AG09319 (cell line): ENCODE measurements at regions not wholly inside any gene's neighbourhood (a gene's known extent, or its start where the extent isn't known, plus 50 kb on each side); places are given as distances from the start of the nearest gene placed in this dataset.

Source experiments
- DNase-seq: peaks from one replicate; pipeline ENCODE4 v3.0.0-alpha.2; 2010; ENCODE audit warnings: low read depth; ENCODE audit errors: extremely low read depth
- TF ChIP-seq, protein P1 (sequence below): IDR thresholded peaks from 2 replicates; pipeline ENCODE4 v1.5.1; 2011; ENCODE audit warnings: low read depth, mild to moderate bottlenecking, inconsistent platforms, low read length, moderate library complexity

DNA sequence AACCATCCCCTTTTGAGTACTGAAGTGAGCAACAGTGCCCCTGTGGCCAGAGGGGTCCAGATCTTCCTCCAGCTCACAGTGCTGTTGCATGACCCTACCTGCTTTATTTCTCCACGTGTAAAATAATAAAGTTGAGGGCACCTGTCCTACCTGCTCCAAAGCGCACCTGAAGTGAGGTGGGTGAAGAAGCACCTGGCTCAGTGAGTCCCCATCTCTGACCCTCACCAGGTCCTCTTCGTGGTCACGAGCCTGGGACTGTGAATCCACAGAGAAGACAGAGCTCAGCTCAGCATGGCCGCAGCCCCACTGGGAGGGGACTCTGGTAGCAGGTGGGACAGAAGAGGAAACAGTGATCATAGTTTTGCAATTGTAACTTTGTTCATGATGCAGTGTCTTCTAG lies 976.7 kb upstream of the TMEM132C start:
- TF ChIP-seq, protein P1, sequence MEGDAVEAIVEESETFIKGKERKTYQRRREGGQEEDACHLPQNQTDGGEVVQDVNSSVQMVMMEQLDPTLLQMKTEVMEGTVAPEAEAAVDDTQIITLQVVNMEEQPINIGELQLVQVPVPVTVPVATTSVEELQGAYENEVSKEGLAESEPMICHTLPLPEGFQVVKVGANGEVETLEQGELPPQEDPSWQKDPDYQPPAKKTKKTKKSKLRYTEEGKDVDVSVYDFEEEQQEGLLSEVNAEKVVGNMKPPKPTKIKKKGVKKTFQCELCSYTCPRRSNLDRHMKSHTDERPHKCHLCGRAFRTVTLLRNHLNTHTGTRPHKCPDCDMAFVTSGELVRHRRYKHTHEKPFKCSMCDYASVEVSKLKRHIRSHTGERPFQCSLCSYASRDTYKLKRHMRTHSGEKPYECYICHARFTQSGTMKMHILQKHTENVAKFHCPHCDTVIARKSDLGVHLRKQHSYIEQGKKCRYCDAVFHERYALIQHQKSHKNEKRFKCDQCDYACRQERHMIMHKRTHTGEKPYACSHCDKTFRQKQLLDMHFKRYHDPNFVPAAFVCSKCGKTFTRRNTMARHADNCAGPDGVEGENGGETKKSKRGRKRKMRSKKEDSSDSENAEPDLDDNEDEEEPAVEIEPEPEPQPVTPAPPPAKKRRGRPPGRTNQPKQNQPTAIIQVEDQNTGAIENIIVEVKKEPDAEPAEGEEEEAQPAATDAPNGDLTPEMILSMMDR = no peak
- no peak for DNase-seq

DNA sequence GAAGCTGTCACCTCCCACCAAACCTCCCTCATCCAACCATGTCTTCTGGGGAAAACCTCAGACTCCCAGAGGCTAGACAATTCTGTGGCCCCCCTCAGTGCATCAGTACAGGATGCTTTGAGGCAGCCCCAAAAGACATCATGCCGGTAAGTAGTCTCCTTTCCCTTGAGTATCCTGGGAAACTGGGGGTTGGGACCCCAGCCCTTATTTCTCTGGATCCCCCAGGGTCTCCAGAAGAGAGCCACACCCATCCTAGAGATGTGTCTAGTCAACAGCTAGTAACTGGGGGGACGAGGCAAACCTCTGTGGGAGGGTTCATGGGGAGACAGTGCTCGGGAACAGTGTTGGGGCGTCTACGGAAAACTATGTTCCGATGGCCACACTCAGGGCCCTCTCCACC lies 974.2 kb upstream of the TMEM132C start:
- no peak for DNase-seq
- TF ChIP-seq, protein P1 = no peak

DNA sequence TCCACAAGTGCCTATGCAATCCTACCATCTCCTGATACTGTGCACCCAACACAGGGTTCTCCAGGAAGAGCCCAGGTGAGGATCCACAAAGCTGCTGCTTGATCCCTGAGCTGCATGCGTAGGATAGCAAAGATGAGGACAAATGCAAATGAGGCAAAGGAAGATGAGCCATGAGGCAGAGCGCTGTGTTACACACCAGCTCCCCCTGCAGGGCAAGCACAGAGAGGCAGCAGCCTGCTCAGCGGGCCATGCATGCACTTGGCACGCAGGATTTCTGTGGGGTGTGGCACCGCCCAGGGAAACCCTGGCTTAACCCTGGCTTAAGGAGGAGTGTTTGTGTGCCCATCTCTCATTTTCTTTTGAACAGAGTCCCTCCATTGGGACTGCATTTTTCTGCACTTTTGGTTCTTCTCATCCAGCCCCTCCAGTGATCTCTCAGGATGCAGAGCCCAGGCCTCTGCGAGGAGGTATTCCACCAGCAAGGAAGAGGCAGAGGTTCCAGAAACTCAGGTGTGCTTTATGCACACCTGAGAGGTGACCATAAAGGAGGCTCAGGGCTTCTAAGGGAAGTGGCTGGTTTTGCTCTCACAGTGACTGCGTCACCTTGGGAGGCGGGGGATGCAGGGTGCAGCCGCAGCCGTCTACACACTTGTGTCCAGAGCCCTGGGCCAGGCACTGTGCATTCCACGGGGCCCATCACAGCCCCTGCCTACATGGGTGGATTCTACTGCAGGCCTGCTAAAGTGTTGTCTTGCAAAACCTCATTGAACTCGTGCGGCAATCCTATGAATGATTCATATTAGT lies 973.3 kb upstream of the TMEM132C start:
- DNase-seq = peak; percentile 28
- TF ChIP-seq, protein P1 = peak; percentile 95

DNA sequence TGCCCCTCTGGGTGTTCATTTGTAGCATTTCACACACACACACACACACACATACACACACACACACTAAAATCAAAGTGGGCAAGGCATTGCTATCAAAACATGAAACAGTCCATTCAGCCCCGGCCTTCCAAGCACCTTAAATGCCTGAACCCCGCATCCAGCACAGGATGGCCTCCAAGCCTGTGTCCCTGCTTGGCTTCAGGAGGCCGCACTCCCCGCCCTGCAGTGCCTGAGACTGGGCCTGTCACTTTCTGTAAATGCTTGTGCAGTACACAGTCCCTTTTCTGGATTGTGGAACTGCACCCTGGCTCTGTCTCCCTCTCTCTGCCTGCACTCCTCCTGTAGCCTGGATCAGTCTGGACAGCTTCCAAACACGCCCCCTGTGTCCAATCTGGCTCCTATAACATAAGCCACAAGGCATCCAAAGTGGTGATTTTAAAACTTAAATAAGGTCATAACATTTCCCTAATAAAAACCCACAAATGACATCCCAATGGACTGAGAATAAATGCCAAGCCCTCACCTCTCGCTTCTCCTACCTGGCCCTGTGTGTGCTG lies 972.2 kb upstream of the TMEM132C start:
- no peak for DNase-seq
- TF ChIP-seq, protein P1 = no peak

DNA sequence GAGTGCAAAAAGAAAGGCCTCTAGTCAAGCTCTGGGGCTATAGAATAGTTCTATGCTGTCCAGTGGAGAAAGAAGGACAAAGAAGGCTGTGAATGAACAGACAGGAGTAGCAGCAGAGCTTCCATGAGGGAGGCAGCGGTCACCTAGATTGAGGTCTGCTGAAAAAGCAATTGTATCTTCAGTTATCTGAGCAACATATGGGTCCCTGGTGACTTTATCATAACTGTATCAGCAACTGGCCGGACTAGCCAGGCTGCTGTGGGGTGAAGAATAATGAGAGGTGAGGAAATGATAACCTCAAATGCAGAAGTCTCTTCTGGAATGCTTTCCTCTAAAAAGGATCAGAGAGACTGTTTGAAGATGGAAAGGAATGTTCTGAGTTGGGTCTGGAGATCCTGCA lies 971.3 kb upstream of the TMEM132C start:
- DNase-seq = no peak
- TF ChIP-seq, protein P1 = no peak

DNA sequence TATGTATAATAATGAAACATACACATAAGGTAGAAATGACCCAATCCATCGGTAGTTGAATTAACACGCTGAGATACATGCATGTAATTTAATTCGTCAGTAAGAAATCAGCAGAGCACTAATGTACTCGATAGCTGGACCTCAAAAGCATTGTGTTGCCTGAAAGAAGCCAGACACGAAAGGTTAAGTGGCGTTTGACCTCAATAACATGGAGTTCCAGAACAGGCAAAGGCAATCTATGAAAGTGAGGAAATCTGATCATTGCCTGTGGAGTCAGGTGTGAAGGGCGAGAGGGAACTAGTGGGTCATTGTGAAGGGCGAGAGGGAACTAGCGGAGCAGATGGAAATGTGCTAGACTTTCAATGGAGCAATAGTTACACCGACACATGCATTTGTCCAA lies 970.4 kb upstream of the TMEM132C start:
- no peak for DNase-seq
- TF ChIP-seq, protein P1 = no peak

DNA sequence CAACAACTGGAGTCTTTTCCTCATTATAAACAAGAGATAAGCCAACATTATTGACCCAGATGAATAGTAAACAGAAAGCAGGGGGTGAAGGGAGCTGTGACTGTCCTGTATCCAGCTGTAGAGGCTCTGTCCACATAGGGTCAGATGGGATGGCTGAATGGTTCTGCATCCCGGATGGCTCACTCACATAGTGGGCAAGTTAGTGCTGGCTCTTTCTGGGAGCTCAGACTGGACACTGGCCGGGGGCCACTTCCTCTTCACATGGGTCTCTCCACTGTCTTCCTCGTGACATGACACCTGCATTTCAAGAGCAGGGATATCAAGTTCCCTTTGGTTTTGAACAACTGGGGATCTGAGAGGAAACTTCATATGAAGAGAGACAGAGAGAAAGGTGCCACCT lies 969.6 kb upstream of the TMEM132C start:
- TF ChIP-seq, protein P1 = no peak
- DNase-seq = no peak
